ENCODE measurements at regions not wholly inside any gene's neighbourhood (a gene's known extent, or its start where the extent isn't known, plus 50 kb on each side); places are given as distances from the start of the nearest gene placed in this dataset.

DNA sequence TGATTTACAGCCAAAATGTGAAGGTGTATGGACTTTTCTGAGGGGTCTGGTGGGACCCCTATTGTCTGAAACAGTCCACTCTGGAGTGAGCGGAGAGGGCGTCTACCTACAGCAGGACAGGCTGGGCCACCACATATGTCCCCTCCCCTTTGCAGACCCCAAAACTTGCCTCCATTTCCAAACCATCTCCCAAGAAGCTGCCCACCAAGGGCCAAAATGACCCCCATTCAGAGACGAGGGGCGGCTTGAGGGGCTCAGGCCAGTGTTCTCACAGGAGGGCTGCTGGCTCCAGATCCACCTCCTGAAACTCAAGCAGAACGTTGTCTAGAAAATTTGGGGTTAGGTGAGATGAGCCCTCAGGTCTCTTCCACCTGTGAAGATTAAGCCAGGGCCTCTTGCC is 161.1 kb upstream of the SALL3 start:
- Mint-ChIP-seq H3K27me3 (peaks cover 55% of the 10 kb centered on the region), H3K36me3 (ENCODE audit: insufficient read depth) (no peaks in the 10 kb centered on the region), H3K27ac (no peak overlapping the region), H3K9me3 (ENCODE audit: low read depth) (no peaks in the 10 kb centered on the region), H3K4me3 (ENCODE audit: low read depth) (no peak overlapping the region), H3K4me1 (ENCODE audit: low read depth) (no peaks in the 10 kb centered on the region)
- TF ChIP-seq, protein P1, sequence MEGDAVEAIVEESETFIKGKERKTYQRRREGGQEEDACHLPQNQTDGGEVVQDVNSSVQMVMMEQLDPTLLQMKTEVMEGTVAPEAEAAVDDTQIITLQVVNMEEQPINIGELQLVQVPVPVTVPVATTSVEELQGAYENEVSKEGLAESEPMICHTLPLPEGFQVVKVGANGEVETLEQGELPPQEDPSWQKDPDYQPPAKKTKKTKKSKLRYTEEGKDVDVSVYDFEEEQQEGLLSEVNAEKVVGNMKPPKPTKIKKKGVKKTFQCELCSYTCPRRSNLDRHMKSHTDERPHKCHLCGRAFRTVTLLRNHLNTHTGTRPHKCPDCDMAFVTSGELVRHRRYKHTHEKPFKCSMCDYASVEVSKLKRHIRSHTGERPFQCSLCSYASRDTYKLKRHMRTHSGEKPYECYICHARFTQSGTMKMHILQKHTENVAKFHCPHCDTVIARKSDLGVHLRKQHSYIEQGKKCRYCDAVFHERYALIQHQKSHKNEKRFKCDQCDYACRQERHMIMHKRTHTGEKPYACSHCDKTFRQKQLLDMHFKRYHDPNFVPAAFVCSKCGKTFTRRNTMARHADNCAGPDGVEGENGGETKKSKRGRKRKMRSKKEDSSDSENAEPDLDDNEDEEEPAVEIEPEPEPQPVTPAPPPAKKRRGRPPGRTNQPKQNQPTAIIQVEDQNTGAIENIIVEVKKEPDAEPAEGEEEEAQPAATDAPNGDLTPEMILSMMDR (IDR thresholded peaks at IDR 0.05; ENCODE audit: unreplicated experiment) = no peak
- DNase-seq (ENCODE audit: low spot score, unreplicated experiment) = no peak

DNA sequence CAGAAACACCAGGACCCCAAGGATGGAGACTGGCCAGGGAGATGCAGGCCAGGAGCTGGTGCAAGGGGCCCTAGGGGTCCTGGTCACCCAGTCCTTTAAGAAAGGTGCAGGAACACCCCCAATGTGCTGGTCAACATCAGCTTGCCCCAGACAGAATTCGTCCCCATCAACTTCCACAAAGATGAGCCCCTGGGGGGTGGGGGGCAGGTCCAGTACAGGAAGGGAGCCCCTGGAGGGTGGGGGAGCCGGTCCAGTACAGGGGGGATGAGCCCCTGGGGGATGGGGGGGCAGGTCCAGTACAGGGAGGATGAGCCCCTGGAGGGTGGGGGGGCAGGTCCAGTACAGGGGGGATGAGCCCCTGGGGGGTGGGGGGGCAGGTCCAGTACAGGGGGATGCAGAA is 160.7 kb upstream of the SALL3 start:
- H3K27me3 Mint-ChIP-seq = peaks cover 51% of the 10 kb centered on the region
- H3K9me3 Mint-ChIP-seq (ENCODE audit: low read depth) = no peaks in the 10 kb centered on the region
- H3K4me1 Mint-ChIP-seq (ENCODE audit: low read depth) = no peaks in the 10 kb centered on the region
- TF ChIP-seq, protein P1 (IDR thresholded peaks at IDR 0.05; ENCODE audit: unreplicated experiment) = no peak
- no peak for DNase-seq (ENCODE audit: low spot score, unreplicated experiment)
- no peak overlapping the region for H3K27ac Mint-ChIP-seq
- H3K4me3 Mint-ChIP-seq (ENCODE audit: low read depth) = no peak overlapping the region
- no peaks in the 10 kb centered on the region for H3K36me3 Mint-ChIP-seq (ENCODE audit: insufficient read depth)

DNA sequence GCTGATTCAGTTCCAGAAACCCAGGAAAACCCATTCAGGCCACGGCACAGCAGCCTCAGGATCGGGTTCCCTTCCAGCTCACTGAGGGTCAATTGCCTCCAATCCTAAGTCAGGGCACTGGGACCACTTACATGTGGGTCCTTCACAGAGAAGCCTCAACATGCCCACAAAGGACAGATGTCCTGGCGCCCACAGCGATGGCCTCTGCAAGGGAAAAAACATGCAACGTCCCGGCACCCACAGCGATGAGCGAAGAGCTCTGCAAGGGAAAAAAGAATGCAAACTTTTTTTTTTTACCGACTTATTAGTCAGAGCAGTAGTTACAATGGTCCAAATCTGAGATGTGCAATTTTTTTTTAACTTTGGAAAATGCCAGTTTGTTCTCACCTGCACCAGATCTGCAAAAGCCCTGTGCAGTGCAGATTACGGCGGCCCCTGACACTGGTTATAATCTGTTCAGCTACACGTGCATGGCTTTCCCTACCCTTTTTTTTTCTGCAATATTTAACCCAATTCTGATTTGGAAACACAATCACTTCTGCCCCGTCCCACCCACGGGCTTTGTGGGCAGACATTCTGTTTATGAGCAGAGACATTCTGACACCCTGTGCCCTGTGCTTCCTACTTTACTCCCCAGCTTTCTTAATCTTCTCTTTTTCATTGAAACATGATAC is 159.3 kb upstream of the SALL3 start:
- Mint-ChIP-seq H3K4me3 (ENCODE audit: low read depth) (no peak overlapping the region), H3K36me3 (ENCODE audit: insufficient read depth) (no peaks in the 10 kb centered on the region), H3K27me3 (peaks cover 47% of the 10 kb centered on the region), H3K4me1 (ENCODE audit: low read depth) (no peaks in the 10 kb centered on the region), H3K9me3 (ENCODE audit: low read depth) (no peaks in the 10 kb centered on the region), H3K27ac (no peak overlapping the region)
- no peak for DNase-seq (ENCODE audit: low spot score, unreplicated experiment)
- TF ChIP-seq, protein P1 (IDR thresholded peaks at IDR 0.05; ENCODE audit: unreplicated experiment) = no peak

DNA sequence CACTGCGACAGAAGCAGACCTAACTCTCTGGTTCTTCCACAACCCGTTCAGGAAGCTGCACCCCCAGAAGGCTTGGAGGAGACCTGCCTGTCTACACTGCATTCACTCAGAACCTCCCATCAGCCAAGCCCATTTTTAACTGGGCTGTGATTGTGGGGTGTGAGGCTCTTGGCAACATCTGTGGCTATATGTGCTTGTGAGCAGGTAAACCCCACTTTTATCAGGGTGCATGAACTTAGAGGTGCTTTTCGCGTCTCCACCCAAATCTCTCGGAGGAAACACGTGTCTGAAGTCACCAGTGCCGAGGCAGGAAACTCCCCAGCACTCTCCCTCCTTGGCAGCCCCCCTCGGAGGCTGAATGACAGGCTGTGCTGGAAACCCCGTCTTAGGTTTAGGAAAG is 158.2 kb upstream of the SALL3 start:
- Mint-ChIP-seq H3K36me3 (ENCODE audit: insufficient read depth) (no peaks in the 10 kb centered on the region), H3K4me3 (ENCODE audit: low read depth) (no peak overlapping the region), H3K4me1 (ENCODE audit: low read depth) (peaks cover 2% of the 10 kb centered on the region), H3K27me3 (peaks cover 41% of the 10 kb centered on the region), H3K9me3 (ENCODE audit: low read depth) (no peaks in the 10 kb centered on the region), H3K27ac (no peak overlapping the region)
- TF ChIP-seq, protein P1 (IDR thresholded peaks at IDR 0.05; ENCODE audit: unreplicated experiment) = no peak
- DNase-seq (ENCODE audit: low spot score, unreplicated experiment) = no peak

DNA sequence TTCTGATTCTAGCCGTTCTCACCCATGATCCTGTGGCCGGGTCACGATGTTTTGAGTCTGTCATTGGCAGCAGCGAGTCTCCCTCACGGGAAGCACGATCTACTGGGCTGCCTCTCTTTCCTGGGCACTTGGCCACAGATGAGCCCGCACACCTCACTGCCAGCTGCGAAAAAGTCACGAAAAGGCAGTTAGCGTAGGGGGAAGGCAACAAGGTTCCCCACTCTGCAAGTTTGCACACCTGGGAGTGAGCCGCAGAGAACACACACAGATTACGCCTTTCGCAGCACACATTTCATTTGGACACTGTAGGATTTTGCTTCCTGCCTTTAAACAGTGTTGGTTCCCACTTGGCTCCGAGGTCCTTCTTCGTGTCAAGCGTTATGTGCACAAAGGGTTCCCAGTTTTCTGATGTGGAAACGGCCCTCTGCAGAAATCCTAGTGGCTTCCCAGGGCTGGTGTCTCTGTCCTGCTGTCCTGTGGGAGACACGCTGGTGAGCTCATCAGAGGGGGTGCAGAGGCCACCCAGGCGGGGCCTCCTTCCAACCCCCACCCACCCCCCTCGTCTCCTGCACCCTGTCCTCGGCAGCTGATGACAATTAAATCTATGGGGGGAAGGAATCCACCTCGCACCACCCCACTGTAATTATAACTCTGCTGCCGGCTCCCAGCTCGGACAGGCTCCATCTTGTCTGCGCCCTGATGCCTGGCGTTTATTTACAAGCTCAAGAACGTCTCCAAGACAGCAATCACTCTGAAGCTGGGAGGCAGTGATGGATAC is 157.3 kb upstream of the SALL3 start:
- DNase-seq (ENCODE audit: low spot score, unreplicated experiment) = no peak
- no peaks in the 10 kb centered on the region for H3K9me3 Mint-ChIP-seq (ENCODE audit: low read depth)
- H3K36me3 Mint-ChIP-seq (ENCODE audit: insufficient read depth) = no peaks in the 10 kb centered on the region
- peaks cover 2% of the 10 kb centered on the region for H3K4me1 Mint-ChIP-seq (ENCODE audit: low read depth)
- no peak overlapping the region for H3K27ac Mint-ChIP-seq
- H3K27me3 Mint-ChIP-seq = peaks cover 38% of the 10 kb centered on the region
- H3K4me3 Mint-ChIP-seq (ENCODE audit: low read depth) = no peak overlapping the region
- TF ChIP-seq, protein P1 (IDR thresholded peaks at IDR 0.05; ENCODE audit: unreplicated experiment) = no peak
